Medulla oblongata (tissue), 1 donor: ENCODE measurements at regions not wholly inside any gene's neighbourhood (a gene's known extent, or its start where the extent isn't known, plus 50 kb on each side); places are given as distances from the start of the nearest gene placed in this dataset.

Experiments
- DNase-seq: peaks from one replicate; pipeline ENCODE4 v3.0.0-alpha.2; 2015; ENCODE audit errors: extremely low spot score

- no peak for DNase-seq
These were observed 66.8 kb upstream of the RIOK3 start for GRCh38 chr18:23386317-23386716.

- no peak for DNase-seq
These were observed 65.8 kb upstream of the RIOK3 start for GRCh38 chr18:23387265-23387664.

- no peak for DNase-seq
These were observed 64.7 kb upstream of the RIOK3 start for GRCh38 chr18:23388357-23388756.

DNA sequence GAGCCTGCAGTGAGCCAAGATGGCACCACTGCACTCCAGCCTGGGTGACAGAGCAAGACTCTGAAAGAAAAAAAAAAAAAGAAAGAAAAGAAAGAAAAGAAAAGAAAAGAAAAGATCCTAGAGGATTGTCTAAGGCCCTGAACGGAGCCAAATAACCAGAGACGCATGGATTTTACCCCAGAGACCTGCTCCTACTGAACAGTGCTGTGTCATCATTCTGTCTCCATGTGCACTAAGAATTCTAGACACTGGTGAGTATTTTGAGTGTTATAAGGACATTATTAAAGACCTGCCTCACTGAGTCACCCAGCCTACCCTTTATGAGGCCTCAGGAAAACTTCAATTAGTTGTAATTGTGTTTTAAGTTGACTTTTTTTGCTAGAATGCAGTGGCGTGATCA, 61.9 kb upstream of the RIOK3 start:
- no peak for DNase-seq

DNA sequence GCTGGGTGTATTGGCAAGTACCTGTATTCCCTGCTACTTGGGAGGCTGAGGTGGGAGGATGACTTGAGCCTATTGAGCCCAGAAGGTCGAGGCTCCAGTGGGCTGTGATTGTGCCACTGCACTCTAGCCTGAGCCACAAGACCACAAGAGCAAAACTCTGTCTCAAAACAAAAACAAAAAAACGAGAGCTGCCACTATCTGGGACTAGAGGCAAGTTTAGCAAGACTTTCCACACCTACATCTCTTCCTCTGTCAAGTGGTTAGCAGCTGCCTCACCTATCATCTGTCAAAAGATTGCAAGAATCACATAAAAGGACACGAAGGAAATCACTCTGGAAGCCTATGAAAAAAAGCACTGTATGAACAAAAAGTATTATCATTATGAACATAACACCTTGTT, 55.2 kb upstream of the RIOK3 start:
- no peak for DNase-seq

DNA sequence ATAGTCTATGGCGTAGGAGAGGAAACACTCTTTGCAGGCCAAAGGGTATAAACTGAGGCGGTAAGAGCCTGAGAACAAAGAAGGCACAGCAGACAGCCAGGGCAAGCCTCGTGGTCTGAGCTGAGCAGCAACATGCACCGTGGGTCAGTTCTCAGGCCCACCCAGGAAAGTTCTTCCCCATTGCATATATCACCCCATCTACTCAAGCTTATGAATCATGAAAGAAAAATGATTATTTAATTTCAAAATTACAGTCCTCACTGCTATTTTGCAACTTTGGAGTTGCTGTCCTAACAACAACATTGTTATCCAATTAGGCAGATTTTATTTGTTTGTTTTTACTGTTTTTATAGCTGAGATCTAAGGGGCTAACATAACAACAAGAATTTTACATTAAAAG, 54.7 kb upstream of the RIOK3 start:
- DNase-seq, result no peak

GRCh38 chr18:23399067-23399466, 54.0 kb upstream of the RIOK3 start:
- no peak for DNase-seq

DNA sequence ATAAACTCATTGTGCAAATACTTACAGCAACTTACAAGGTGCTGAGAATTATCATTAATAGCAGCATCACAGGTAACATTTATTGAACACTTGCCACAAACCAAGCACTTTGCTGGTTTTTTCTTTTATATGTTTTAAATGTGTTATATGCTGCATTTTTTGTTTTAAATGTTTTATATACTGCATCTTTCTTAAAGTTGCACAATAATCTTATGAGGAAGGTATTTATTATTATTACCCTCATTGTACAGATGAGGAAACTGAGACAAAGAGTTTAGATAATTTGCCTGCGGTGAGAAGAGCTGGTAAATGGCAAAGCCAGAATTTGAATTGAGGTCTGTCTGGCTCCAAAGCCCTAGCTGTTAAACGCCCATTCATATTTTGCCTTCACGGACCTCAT, 52.2 kb upstream of the RIOK3 start:
- DNase-seq, result no peak

DNA sequence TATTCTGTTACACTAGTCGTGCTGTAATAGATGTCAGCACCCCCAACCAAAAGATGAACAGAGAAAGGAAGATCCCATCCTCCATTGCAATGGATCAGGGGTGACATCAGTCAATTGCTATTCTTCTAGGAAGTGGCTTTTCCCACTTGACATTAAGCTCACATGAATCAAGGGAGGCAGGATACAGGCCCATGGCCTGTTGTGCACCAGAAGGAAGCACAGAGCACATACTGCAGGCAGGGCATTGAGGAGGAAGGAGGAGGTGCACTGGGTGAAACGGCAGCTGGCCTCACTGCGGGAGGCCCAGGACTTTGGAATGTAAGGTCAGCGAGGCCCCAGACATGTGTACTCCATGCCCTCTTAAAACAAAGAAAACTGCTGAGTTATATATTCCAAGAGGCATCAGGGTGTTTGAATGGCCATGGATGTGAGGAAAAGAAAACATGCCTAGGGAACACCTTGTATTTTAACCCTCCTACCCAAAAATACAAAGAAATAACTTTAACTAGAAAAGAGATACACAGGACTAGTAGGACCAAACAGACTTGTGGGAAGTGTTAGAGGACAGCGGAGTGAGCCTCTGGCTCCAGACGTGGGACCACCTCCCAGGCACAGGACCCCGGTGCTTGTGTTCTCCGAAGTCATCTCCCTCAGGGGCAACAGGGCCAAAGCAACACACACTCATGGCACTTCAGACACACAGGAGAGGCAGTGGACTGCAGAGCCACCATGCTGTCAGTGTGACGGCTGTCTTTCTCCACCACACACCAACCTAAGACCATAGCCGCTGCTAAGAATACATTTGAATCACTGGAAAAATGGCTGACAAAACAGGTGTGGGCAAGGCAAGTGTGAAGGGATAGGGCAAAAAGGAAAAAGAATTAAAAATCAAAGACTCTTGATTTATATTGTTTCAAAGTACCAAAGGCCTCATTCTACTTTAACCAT, 51.4 kb upstream of the RIOK3 start:
- no peak for DNase-seq
